Activated naive CD4-positive, alpha-beta T cell treated with anti-CD3 and anti-CD28 coated beads, Interleukin-2, amount 10 ng/mL, durations not matched to agents 7 days and 5 days (primary cell): ENCODE measurements at regions not wholly inside any gene's neighbourhood (a gene's known extent, or its start where the extent isn't known, plus 50 kb on each side); places are given as distances from the start of the nearest gene placed in this dataset.

ENCODE experiments used
- CTCF ChIA-PET: fragments of 350-600 bp; sonication (Branson Sonifier 250); formaldehyde crosslinking; loops from one replicate; lab custom pipeline; 2021; ENCODE audit warnings: antibody characterized with exemption; lab: Charles Lee
- DNase-seq: peaks from one replicate; pipeline ENCODE4 v3.0.0-alpha.2; 2020
- H3K27ac Mint-ChIP-seq: one replicate; pipeline ENCODE4 v1.8.0; 2021; ENCODE audit warnings: mild to moderate bottlenecking, moderate library complexity, mixed read lengths
- H3K27me3 Mint-ChIP-seq: one replicate; pipeline ENCODE4 v1.8.0; 2021; ENCODE audit warnings: mild to moderate bottlenecking, mixed read lengths
- H3K36me3 Mint-ChIP-seq: one replicate; pipeline ENCODE4 v1.8.0; 2021; ENCODE audit warnings: mixed read lengths
- H3K4me1 Mint-ChIP-seq: one replicate; pipeline ENCODE4 v1.8.0; 2021; ENCODE audit warnings: mixed read lengths
- H3K4me3 Mint-ChIP-seq: one replicate; pipeline ENCODE4 v1.8.0; 2021; ENCODE audit warnings: mild to moderate bottlenecking, moderate library complexity, mixed read lengths
- H3K9me3 Mint-ChIP-seq: one replicate; pipeline ENCODE4 v1.8.0; 2021; ENCODE audit warnings: mixed read lengths

DNA sequence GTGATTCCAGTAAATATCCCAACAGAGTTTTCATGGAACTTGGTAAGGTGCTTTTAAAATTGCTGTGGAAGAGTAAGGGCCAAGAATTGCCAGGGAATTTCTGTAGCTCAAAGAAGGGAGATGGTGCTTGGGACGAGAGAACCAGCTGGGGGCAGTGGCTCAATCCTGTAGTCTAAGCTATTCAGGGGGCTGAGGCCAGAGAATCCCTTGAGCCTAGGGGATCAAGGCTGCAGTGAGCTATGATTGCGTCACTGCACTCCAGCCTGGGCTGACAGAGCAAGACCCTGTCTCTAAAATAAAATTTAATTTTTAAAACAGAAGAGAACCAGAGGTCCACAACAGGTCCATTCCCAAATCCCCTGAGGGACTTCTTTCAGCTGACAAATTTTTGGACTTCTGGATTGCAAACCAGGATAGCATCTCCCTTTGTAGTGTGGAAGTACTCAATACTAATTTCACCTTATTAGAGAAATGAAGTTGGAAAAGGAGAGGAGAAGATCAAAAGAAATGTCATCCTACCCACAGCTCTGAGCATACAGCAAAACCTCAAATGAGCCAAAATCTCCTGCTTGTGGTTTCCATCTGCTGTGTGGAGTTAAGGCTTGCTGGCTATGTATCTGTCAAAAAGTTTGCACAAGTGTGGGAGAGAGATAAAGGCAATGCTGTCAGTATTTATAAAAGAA lies 59.2 kb upstream of the CLPB start:
- Mint-ChIP-seq H3K36me3 (no peaks in the 10 kb centered on the region), H3K27me3 (peaks cover 6% of the 10 kb centered on the region), H3K4me1 (peaks cover 5% of the 10 kb centered on the region), H3K9me3 (no peaks in the 10 kb centered on the region), H3K4me3 (no peak overlapping the region), H3K27ac (no peak overlapping the region)
- CTCF ChIA-PET, result interaction anchor here (0.9 to 1.3 kb wide), 4 partner anchors 18 to 69 kb away, joined by 3 to 5 read pairs (median 3); no protein-coding TSS in a partner anchor
- no peak for DNase-seq

DNA sequence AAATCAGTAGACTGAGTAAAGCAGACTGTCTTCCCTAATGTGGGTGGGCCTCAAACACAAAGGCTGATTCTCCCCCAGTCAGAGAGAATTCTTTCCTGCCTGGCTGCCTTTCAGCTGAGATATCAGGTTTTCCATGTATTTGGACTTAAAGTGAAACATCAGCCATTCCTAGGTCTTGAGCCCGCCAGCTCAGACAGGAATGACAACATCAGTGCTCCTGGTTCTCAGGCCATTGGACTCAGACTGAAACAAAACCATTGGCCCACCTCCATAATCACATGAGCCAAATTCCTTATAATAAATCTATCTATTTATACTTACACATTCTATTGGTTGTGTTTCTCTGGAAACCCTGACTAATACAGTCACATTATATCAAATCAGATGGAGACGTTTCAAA lies 56.7 kb upstream of the CLPB start:
- Mint-ChIP-seq H3K27me3 (peaks cover 11% of the 10 kb centered on the region), H3K36me3 (no peaks in the 10 kb centered on the region), H3K4me3 (no peak overlapping the region), H3K27ac (no peak overlapping the region), H3K9me3 (no peaks in the 10 kb centered on the region), H3K4me1 (peaks cover 5% of the 10 kb centered on the region)
- no peak for DNase-seq
- CTCF ChIA-PET, result no interaction called here
